GM12878 (cell line): ENCODE measurements at regions not wholly inside any gene's neighbourhood (a gene's known extent, or its start where the extent isn't known, plus 50 kb on each side); places are given as distances from the start of the nearest gene placed in this dataset.

ENCODE experiments used
- ATAC-seq: fragments of 200-7000 bp; cut with Tn5 transposase; 3 replicates; pipeline ENCODE4 v1.9.1; 2020; ENCODE audit warnings: mild to moderate bottlenecking, moderate library complexity
- BruUV-seq: library from RNA; stranded (reverse); fragments of 400-500 nt; replicated peaks from 2 replicates; lab custom pipeline; 2021; lab: Mats Ljungman, UMichigan
- CTCF ChIA-PET: fragments of 300-600 bp; sonication (Branson Sonifier 250); formaldehyde crosslinking; extraction: SDS; loops from one replicate; lab custom pipeline; 2021; ENCODE audit warnings: inconsistent platforms; lab: Yijun Ruan, JAX
- POLR2A ChIA-PET: fragments of 350-600 bp; formaldehyde crosslinking; extraction: SDS; loops from one replicate; lab custom pipeline; 2021; ENCODE audit warnings: inconsistent platforms; lab: Charles Lee
- RAD21 ChIA-PET: fragments of 300-600 bp; sonication (Branson Sonifier 250); formaldehyde crosslinking; loops from one replicate; lab custom pipeline; 2023; ENCODE audit warnings: antibody characterized with exemption; ENCODE audit not compliant: unreplicated experiment; lab: Charles Lee
- SMC1A ChIA-PET: fragments of 300-600 bp; sonication (Branson Sonifier 250); formaldehyde crosslinking; loops from one replicate; lab custom pipeline; 2023; ENCODE audit not compliant: unreplicated experiment, uncharacterized antibody; lab: Charles Lee
- DNase-seq: peaks from one replicate; pipeline ENCODE4 v3.0.0-alpha.2; 2011; ENCODE audit warnings: low read depth, low spot score
- FAIRE-seq: peaks from 3 replicates; lab custom pipeline; 2011; peaks lifted over from hg19 to GRCh38; lab: Jason Lieb, UNC
- H2AFZ ChIP-seq: 2 replicates; pipeline ENCODE4 v1.6.0; 2011; ENCODE audit warnings: low read depth, low read length, control low read depth; ENCODE audit not compliant: control insufficient read depth
- H3K27ac ChIP-seq: 2 replicates; pipeline ENCODE4 v1.5.1; 2011; ENCODE audit warnings: control low read depth; ENCODE audit not compliant: control insufficient read depth, insufficient read depth
- H3K27me3 ChIP-seq, 2 experiments: replicated peaks in 1 of 2; 2 replicates each; pipeline versions ENCODE4 v1.6.0 to v1.6.1; 2011; ENCODE audit warnings: low read length in 1 of 2; ENCODE audit not compliant: control insufficient read depth in 2 of 2, insufficient read depth in 2 of 2
- H3K36me3 ChIP-seq, 2 experiments: 2 replicates each; pipeline ENCODE4 v1.5.1; 2011; ENCODE audit warnings: low read length in 1 of 2; ENCODE audit not compliant: control insufficient read depth in 2 of 2, insufficient read depth in 2 of 2
- H3K4me1 ChIP-seq: 2 replicates; pipeline ENCODE4 v1.6.1; 2011; ENCODE audit warnings: mild to moderate bottlenecking, low read length, moderate library complexity, mixed read lengths; ENCODE audit not compliant: control insufficient read depth, insufficient read depth
- H3K4me2 ChIP-seq: 2 replicates; pipeline ENCODE4 v1.6.0; 2011; ENCODE audit warnings: control low read depth; ENCODE audit not compliant: control insufficient read depth, insufficient read depth
- H3K4me3 ChIP-seq: fragments of 200-600 bp; sonication (generic); 2 replicates; pipeline ENCODE4 v1.5.1; 2016
- H3K79me2 ChIP-seq: 2 replicates; pipeline ENCODE4 v1.6.0; 2011; ENCODE audit warnings: low read length; ENCODE audit not compliant: control insufficient read depth, insufficient read depth
- H3K9ac ChIP-seq: 2 replicates; pipeline ENCODE4 v1.8.0; 2011; ENCODE audit warnings: low read length, control low read depth, mixed read lengths; ENCODE audit not compliant: control insufficient read depth, insufficient read depth
- H3K9me3 ChIP-seq: replicated peaks from 3 replicates; pipeline ENCODE4 v1.5.1; 2011; ENCODE audit warnings: mild to moderate bottlenecking, low read length; ENCODE audit not compliant: control insufficient read depth, insufficient read depth
- H4K20me1 ChIP-seq: 2 replicates; pipeline ENCODE4 v1.6.0; 2011; ENCODE audit not compliant: control insufficient read depth, insufficient read depth
- CBFB ChIP-seq: IDR thresholded peaks from 2 replicates; pipeline ENCODE4 v1.6.1; 2016; ENCODE audit warnings: antibody characterized with exemption, low read depth
- CHD4 ChIP-seq: fragments of 200-600 bp; sonication (generic); IDR thresholded peaks from 2 replicates; pipeline ENCODE4 v1.6.1; 2016; ENCODE audit warnings: mild to moderate bottlenecking
- KDM1A ChIP-seq: fragments of 200-600 bp; sonication (generic); IDR thresholded peaks from 2 replicates; pipeline ENCODE4 v1.6.1; 2016; ENCODE audit warnings: borderline replicate concordance
- NFYA ChIP-seq: IDR thresholded peaks from 2 replicates; pipeline ENCODE4 v1.6.1; 2011; ENCODE audit warnings: low read depth, mild to moderate bottlenecking, low read length, improper control_type of control experiment, borderline replicate concordance
- RFX5 ChIP-seq: IDR thresholded peaks from 2 replicates; pipeline ENCODE4 v1.6.1; 2011; ENCODE audit warnings: low read depth, low read length, improper control_type of control experiment
- STAT3 ChIP-seq: IDR thresholded peaks from 2 replicates; pipeline ENCODE4 v1.6.1; 2011; ENCODE audit warnings: low read depth, low read length, improper control_type of control experiment
- USF1 ChIP-seq: IDR thresholded peaks from 2 replicates; pipeline ENCODE4 v1.6.1; 2011; ENCODE audit warnings: borderline replicate concordance, low read depth, mild to moderate bottlenecking, moderate library complexity, mixed read lengths, low read length; ENCODE audit not compliant: insufficient read depth; ENCODE audit errors: extremely low read length
- YBX1 ChIP-seq: fragments of 450-650 bp; IDR thresholded peaks from 2 replicates; pipeline ENCODE4 v1.6.1; 2016; ENCODE audit warnings: antibody characterized with exemption
- ZBTB40 ChIP-seq: fragments of 450-650 bp; IDR thresholded peaks from 2 replicates; pipeline ENCODE4 v1.6.1; 2016; ENCODE audit warnings: mild to moderate bottlenecking, moderate library complexity, borderline replicate concordance
- ZNF622 ChIP-seq: fragments of 450-650 bp; IDR thresholded peaks from 2 replicates; pipeline ENCODE4 v1.6.1; 2017; ENCODE audit warnings: mild to moderate bottlenecking, inconsistent platforms
- ZNF687 ChIP-seq: fragments of 450-650 bp; IDR thresholded peaks from 2 replicates; pipeline ENCODE4 v1.6.1; 2017; ENCODE audit warnings: mild to moderate bottlenecking, moderate library complexity
- WGBS: methylation state at CpG from one replicate; pipeline ENCODE4 v1.1.6; 2016; ENCODE audit warnings: low lambda C conversion rate; ENCODE audit not compliant: insufficient replicate concordance, insufficient coverage; ENCODE audit errors: missing lambda C conversion rate; 5-methylcytosine and 5-hydroxymethylcytosine counted together
- in situ Hi-C: fragments of 300-500 bp; cut with MboI; formaldehyde crosslinking; loops from 9 replicates; pipeline ENCODE4 v1.14.3; 2018; ENCODE audit warnings: mixed read lengths
- intact Hi-C: fragments of 100-400 bp; cut with micrococcal nuclease; formaldehyde crosslinking; loops from one replicate; pipeline ENCODE4 v1.14.2; 2022; ENCODE audit not compliant: unreplicated experiment

GRCh38 chr18:78367996-78368395 is 611.6 kb upstream of the SALL3 start:
- no peaks in the 10 kb centered on the region for H3K79me2 ChIP-seq
- no peaks in the 10 kb centered on the region for H3K4me1 ChIP-seq
- BruUV-seq = no TSS peak
- RAD21 ChIA-PET = no interaction called here
- no peaks in the 10 kb centered on the region for H4K20me1 ChIP-seq
- POLR2A ChIA-PET = no interaction called here
- no peaks in the 10 kb centered on the region for H3K36me3 ChIP-seq
- no peak for ATAC-seq
- no peak overlapping the region for H2AFZ ChIP-seq
- H3K4me2 ChIP-seq = no peak overlapping the region
- CTCF ChIA-PET = no interaction called here
- no peaks in the 10 kb centered on the region; the same call in 2 of the 3 replicates for H3K9me3 ChIP-seq
- no peak for FAIRE-seq
- no peaks in the 10 kb centered on the region for H3K27me3 ChIP-seq
- no peak overlapping the region for H3K27ac ChIP-seq
- no peak overlapping the region for H3K4me3 ChIP-seq
- H3K9ac ChIP-seq = no peak overlapping the region
- 1% methylated on average over 7 of the region's 7 CpGs for WGBS
- TF ChIP-seq RFX5 (no peak), CHD4 (no peak), USF1 (no peak), NFYA (no peak), STAT3 (no peak), CBFB (no peak), KDM1A (no peak), ZNF687 (no peak), ZBTB40 (no peak), ZNF622 (no peak), YBX1 (no peak)
- no peak for DNase-seq
- in situ Hi-C loops (no loop called here), intact Hi-C loops (no loop called here)
- SMC1A ChIA-PET = no interaction called here
